Osteoblast (primary cell): ENCODE measurements at regions not wholly inside any gene's neighbourhood (a gene's known extent, or its start where the extent isn't known, plus 50 kb on each side); places are given as distances from the start of the nearest gene placed in this dataset.

Experiments
- DNase-seq: peaks from one replicate; pipeline ENCODE4 v3.0.0; 2011; ENCODE audit warnings: low spot score, mixed read lengths; ENCODE audit not compliant: insufficient read length; ENCODE audit errors: missing footprints
- H2AFZ ChIP-seq: 2 replicates; pipeline ENCODE4 v1.6.0; 2011; ENCODE audit warnings: mild to moderate bottlenecking, low read length
- H3K27ac ChIP-seq: 2 replicates; pipeline ENCODE4 v1.5.1; 2011; ENCODE audit warnings: mild to moderate bottlenecking, low read depth, low read length, moderate library complexity
- H3K27me3 ChIP-seq: 2 replicates; pipeline ENCODE4 v1.6.0; 2012; ENCODE audit warnings: mild to moderate bottlenecking, control low read depth, inconsistent platforms, low read length, moderate library complexity; ENCODE audit not compliant: insufficient read depth
- H3K36me3 ChIP-seq: 2 replicates; pipeline ENCODE4 v1.5.1; 2011; ENCODE audit warnings: mild to moderate bottlenecking, low read length, control low read depth, moderate library complexity; ENCODE audit not compliant: insufficient read depth
- H3K4me1 ChIP-seq: 2 replicates; pipeline ENCODE4 v1.5.1; 2011; ENCODE audit warnings: mild to moderate bottlenecking, low read length, control low read depth, moderate library complexity; ENCODE audit not compliant: insufficient read depth
- H3K4me2 ChIP-seq: 2 replicates; pipeline ENCODE4 v1.6.0; 2011; ENCODE audit warnings: mild to moderate bottlenecking, low read length; ENCODE audit not compliant: insufficient read depth
- H3K4me3 ChIP-seq: fragments of 200-600 bp; sonication (generic); 3 replicates; pipeline ENCODE4 v1.5.1; 2012; ENCODE audit warnings: mild to moderate bottlenecking, low read length, inconsistent platforms; ENCODE audit not compliant: insufficient read depth
- H3K79me2 ChIP-seq: 2 replicates; pipeline ENCODE4 v1.6.0; 2012; ENCODE audit warnings: mild to moderate bottlenecking, low read length, control low read depth, inconsistent platforms; ENCODE audit not compliant: insufficient read depth
- H3K9me3 ChIP-seq: 2 replicates; pipeline ENCODE4 v1.5.1; 2011; ENCODE audit warnings: low read depth, low read length, control low read depth
- H4K20me1 ChIP-seq: 2 replicates; pipeline ENCODE4 v1.6.0; 2012; ENCODE audit warnings: mild to moderate bottlenecking, low read length, control low read depth; ENCODE audit not compliant: insufficient read depth
- TF ChIP-seq, protein P1 (sequence below): IDR thresholded peaks from 2 replicates; pipeline ENCODE4 v1.5.1; 2011; ENCODE audit warnings: mild to moderate bottlenecking, low read depth, low read length, moderate library complexity; ENCODE audit errors: extremely low read depth

DNA sequence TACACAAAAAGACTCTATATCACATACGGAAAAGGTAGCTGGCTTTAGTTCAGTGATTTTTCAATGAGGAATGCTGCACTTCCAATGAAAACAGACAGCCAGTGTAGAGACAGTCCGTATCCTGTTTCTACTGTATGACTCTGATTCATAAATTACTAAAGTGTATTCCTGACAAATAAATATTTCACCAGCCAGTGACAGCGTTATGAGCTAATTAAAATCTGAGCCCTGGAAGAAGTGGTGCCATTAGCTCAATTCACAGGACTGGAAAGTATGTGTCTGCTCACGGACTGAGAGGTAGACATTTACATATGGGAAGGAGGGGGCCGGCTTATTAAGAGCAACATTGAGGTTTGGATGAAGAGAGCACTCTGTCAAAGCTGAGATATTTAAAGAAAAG lies 207.9 kb upstream of the RBFOX1 start:
- Histone ChIP-seq H3K4me2 (no peak overlapping the region), H2AFZ (no peak overlapping the region), H3K9me3 (no peaks in the 10 kb centered on the region), H3K27ac (no peak overlapping the region), H3K27me3 (no peaks in the 10 kb centered on the region), H3K36me3 (no peaks in the 10 kb centered on the region), H3K4me3 (no peak overlapping the region), H3K79me2 (no peaks in the 10 kb centered on the region), H3K4me1 (no peaks in the 10 kb centered on the region), H4K20me1 (no peaks in the 10 kb centered on the region)
- TF ChIP-seq, protein P1, sequence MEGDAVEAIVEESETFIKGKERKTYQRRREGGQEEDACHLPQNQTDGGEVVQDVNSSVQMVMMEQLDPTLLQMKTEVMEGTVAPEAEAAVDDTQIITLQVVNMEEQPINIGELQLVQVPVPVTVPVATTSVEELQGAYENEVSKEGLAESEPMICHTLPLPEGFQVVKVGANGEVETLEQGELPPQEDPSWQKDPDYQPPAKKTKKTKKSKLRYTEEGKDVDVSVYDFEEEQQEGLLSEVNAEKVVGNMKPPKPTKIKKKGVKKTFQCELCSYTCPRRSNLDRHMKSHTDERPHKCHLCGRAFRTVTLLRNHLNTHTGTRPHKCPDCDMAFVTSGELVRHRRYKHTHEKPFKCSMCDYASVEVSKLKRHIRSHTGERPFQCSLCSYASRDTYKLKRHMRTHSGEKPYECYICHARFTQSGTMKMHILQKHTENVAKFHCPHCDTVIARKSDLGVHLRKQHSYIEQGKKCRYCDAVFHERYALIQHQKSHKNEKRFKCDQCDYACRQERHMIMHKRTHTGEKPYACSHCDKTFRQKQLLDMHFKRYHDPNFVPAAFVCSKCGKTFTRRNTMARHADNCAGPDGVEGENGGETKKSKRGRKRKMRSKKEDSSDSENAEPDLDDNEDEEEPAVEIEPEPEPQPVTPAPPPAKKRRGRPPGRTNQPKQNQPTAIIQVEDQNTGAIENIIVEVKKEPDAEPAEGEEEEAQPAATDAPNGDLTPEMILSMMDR, result no peak
- DNase-seq, result no peak

DNA sequence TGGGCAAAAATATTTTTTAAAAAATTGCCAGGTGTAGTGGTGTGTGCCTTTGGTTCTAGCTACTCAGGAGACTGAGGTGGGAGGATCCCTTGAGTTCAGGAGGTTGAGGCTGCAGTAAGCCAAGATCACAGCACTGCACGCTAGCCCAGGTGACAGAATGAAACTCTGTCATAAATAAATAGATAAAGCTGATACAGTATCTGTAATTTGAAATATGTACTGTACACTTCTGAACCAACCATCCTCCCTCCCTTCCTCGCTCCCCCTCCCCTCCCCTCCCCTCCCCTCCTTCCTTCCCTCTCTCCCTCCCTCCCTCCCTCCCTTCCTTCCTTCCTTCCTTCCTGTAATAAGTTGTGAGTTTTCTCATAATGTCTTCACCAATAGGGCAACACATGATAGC lies 208.4 kb upstream of the RBFOX1 start:
- Histone ChIP-seq H3K4me3 (no peak overlapping the region), H2AFZ (no peak overlapping the region), H3K36me3 (no peaks in the 10 kb centered on the region), H4K20me1 (no peaks in the 10 kb centered on the region), H3K4me2 (no peak overlapping the region), H3K9me3 (no peaks in the 10 kb centered on the region), H3K27ac (no peak overlapping the region), H3K27me3 (no peaks in the 10 kb centered on the region), H3K4me1 (no peaks in the 10 kb centered on the region), H3K79me2 (no peaks in the 10 kb centered on the region)
- TF ChIP-seq, protein P1, result no peak
- no peak for DNase-seq

DNA sequence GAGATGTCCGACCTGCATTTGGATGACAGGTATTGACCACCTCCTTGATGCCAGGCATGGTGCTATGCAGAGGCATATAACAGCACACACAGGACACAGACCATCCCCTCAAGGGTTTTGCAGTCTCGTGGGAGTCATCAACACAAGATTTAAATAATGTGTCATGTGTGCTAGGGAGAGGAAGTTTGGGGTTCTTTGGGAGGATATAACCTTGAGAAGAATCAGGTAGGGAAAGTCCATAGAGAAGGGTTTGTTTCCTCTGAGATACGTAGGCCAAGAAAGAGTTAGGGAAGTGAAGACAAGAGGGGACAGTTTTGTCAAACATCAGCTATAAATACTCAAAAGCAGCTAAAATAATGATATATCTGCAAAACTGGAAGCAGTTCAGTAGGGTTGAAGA lies 215.9 kb upstream of the RBFOX1 start:
- Histone ChIP-seq H2AFZ (no peak overlapping the region), H4K20me1 (no peaks in the 10 kb centered on the region), H3K36me3 (no peaks in the 10 kb centered on the region), H3K79me2 (no peaks in the 10 kb centered on the region), H3K4me3 (no peak overlapping the region), H3K4me1 (no peaks in the 10 kb centered on the region), H3K4me2 (no peak overlapping the region), H3K27ac (no peak overlapping the region), H3K27me3 (no peaks in the 10 kb centered on the region), H3K9me3 (no peaks in the 10 kb centered on the region)
- TF ChIP-seq, protein P1, result no peak
- no peak for DNase-seq

DNA sequence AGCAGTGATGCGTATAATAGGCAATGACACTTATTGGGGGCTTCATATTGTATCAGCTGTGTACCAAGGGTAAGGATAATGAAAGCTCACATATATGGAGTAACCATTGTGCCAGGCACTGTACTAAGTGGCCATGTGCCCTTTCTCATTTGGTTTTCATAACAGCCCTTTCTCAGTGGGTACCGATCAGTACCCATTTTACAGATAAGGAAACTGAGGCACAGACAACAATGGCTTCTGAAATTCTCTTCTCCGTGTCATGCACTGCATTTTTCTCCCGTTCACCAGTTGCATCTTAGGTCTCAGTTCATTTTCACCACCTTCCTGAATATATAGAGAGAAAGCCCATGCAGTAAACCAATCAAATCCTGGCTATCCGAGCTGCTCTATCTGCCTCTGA lies 216.7 kb upstream of the RBFOX1 start:
- TF ChIP-seq, protein P1, result no peak
- H3K27me3 ChIP-seq, result no peaks in the 10 kb centered on the region
- no peak overlapping the region for H2AFZ ChIP-seq
- H3K79me2 ChIP-seq, result no peaks in the 10 kb centered on the region
- no peaks in the 10 kb centered on the region for H3K4me1 ChIP-seq
- H3K4me3 ChIP-seq, result no peak overlapping the region
- H3K4me2 ChIP-seq, result no peak overlapping the region
- no peaks in the 10 kb centered on the region for H3K9me3 ChIP-seq
- DNase-seq, result no peak
- no peaks in the 10 kb centered on the region for H4K20me1 ChIP-seq
- H3K36me3 ChIP-seq, result no peaks in the 10 kb centered on the region
- H3K27ac ChIP-seq, result no peak overlapping the region
